ENCODE measurements at regions not wholly inside any gene's neighbourhood (a gene's known extent, or its start where the extent isn't known, plus 50 kb on each side); places are given as distances from the start of the nearest gene placed in this dataset.
"Not testable (repeated sequence)": the region's sequence is repeated elsewhere in the genome, so short reads cannot be mapped to it uniquely, and the experiment has no call there.

DNA sequence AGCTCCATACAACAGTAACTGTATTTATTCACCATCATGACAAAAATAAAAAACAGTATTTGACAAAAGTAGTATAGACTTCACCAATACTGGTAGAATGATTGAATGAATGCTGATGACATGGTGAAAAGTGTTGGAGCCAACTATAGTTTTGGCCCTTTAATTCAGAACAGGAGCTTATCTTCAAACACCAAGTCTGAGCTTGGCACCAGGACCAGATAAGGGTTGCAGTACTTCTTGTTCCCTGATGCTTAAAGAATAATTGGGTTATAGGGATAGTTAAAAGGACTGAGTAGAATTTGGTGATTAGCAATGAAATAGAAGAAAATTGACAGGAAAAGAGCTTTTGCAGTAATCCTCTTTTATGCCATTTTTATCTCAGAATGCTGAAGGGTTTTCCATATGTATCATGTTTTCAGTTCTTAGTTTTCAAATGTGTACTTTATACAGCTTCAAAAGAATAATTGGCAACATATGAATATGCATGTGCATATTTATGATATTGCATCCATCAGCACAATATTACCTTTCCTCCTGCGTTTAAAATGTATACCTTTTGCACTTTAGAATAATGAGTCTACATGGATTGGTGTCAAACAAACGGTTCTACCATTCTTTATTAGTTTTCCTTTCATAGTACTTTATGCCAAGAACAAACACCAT, 214.2 kb upstream of the ARHGAP42 start:
- Histone ChIP-seq H3K27me3 (ENCODE audit: control insufficient read depth, insufficient read depth, low read length) (no peaks in the 10 kb centered on the region), H3K9ac (ENCODE audit: low read length) (no peak overlapping the region)

DNA sequence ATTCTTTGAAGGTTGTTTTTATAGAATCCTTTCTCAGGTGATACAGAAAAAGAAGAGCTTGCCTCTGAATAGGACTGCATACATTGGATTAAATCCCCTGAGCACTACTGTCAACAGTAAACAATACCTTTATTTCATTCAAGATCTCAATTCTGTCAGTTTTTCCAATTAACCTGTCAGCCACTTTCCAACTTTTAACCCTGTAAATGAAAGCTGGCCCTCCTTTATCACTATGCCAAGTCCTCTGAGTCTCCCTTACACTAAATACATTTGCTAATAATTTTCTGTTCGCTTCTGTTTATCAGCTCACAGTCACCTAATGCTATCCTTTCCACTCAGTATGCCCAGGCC, 213.7 kb upstream of the ARHGAP42 start:
- Histone ChIP-seq H3K36me3 (ENCODE audit: control insufficient read depth, insufficient read depth, low read length) (no peaks in the 10 kb centered on the region), H3K9ac (ENCODE audit: low read length) (no peak overlapping the region), H3K4me3 (ENCODE audit: low read length) (no peak overlapping the region)

More for the DNA sequence above, 214.2 kb upstream of the ARHGAP42 start:
- Histone ChIP-seq H3K4me3 (ENCODE audit: low read length) (no peak overlapping the region), H3K9me3 (ENCODE audit: control insufficient read depth, low read length) (no peaks in the 10 kb centered on the region), H3K36me3 (ENCODE audit: control insufficient read depth, insufficient read depth, low read length) (no peaks in the 10 kb centered on the region), H3K4me1 (ENCODE audit: control insufficient read depth, insufficient read depth, low read length) (no peaks in the 10 kb centered on the region)

DNA sequence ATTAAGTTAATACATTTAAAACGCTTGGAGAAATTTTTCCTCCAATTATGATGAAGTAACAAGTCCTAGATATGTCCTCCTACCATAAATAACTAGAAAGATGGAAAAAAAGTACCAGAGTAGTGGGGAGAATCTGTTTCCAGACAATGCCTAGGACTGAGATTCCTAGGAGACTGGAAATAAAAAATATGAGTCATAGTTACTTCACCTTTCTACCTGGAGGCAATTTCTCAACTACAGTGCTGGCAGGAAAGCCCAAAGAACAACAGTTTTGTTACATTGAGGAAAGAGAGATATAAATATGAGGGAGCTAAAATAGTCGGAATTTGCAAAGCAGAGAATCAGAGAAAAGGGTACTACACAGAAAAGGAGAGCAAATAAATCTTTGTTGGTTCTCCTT, 202.1 kb upstream of the ARHGAP42 start:
- Histone ChIP-seq H3K27me3 (ENCODE audit: control insufficient read depth, insufficient read depth, low read length) (no peaks in the 10 kb centered on the region), H3K4me1 (ENCODE audit: control insufficient read depth, insufficient read depth, low read length) (no peaks in the 10 kb centered on the region), H3K4me3 (ENCODE audit: low read length) (no peak overlapping the region), H3K36me3 (ENCODE audit: control insufficient read depth, insufficient read depth, low read length) (no peaks in the 10 kb centered on the region), H3K9me3 (ENCODE audit: control insufficient read depth, low read length) (no peaks in the 10 kb centered on the region), H3K9ac (ENCODE audit: low read length) (no peak overlapping the region)

More for the DNA sequence above, 213.7 kb upstream of the ARHGAP42 start:
- H3K27me3 ChIP-seq (ENCODE audit: control insufficient read depth, insufficient read depth, low read length) = no peaks in the 10 kb centered on the region
- no peaks in the 10 kb centered on the region for H3K4me1 ChIP-seq (ENCODE audit: control insufficient read depth, insufficient read depth, low read length)
- no peaks in the 10 kb centered on the region for H3K9me3 ChIP-seq (ENCODE audit: control insufficient read depth, low read length)

DNA sequence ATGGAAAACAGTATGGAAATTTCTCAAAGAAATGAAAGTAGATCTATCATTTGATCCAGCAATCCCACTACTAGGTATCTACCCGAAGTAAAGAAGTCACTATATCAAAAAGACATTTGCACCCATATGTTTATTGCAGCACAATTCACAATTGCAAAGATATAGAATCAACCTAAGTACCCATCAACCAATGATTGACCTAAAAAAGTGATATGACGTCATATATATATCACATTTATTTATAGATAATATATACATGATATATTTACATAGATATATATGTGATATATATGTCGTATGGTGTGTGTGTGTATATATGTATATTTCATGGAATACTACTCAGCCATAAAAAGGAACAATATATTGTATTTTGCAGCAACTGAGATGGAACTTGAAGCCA, 188.3 kb upstream of the ARHGAP42 start:
- Histone ChIP-seq H3K27me3 (ENCODE audit: control insufficient read depth, insufficient read depth, low read length) (no peaks in the 10 kb centered on the region), H3K36me3 (ENCODE audit: control insufficient read depth, insufficient read depth, low read length) (no peaks in the 10 kb centered on the region), H3K4me3 (ENCODE audit: low read length) (no peak overlapping the region), H3K9ac (ENCODE audit: low read length) (no peak overlapping the region), H3K4me1 (ENCODE audit: control insufficient read depth, insufficient read depth, low read length) (no peaks in the 10 kb centered on the region), H3K9me3 (ENCODE audit: control insufficient read depth, low read length) (no peaks in the 10 kb centered on the region)

DNA sequence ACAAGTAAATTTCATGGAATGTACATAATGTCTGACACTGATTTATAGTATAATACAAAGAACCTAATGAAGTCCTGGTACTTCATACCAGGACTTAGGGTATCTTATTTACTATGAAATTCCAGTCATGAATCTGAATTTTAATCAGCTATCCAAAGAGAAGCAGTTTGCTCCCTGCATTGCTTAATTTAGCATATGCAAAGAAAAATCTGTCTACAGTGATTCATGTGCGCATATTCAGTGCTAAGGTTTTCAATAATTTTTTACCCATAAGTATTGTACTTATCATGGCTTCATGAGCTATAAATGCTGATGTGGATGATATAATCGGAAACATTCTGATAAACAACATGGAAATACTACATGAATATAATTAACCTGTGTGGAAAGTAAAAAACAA, 185.6 kb upstream of the ARHGAP42 start:
- Histone ChIP-seq H3K9me3 (ENCODE audit: control insufficient read depth, low read length) (no peaks in the 10 kb centered on the region), H3K4me1 (ENCODE audit: control insufficient read depth, insufficient read depth, low read length) (no peaks in the 10 kb centered on the region), H3K4me3 (ENCODE audit: low read length) (no peak overlapping the region), H3K36me3 (ENCODE audit: control insufficient read depth, insufficient read depth, low read length) (no peaks in the 10 kb centered on the region), H3K9ac (ENCODE audit: low read length) (no peak overlapping the region), H3K27me3 (ENCODE audit: control insufficient read depth, insufficient read depth, low read length) (no peaks in the 10 kb centered on the region)

DNA sequence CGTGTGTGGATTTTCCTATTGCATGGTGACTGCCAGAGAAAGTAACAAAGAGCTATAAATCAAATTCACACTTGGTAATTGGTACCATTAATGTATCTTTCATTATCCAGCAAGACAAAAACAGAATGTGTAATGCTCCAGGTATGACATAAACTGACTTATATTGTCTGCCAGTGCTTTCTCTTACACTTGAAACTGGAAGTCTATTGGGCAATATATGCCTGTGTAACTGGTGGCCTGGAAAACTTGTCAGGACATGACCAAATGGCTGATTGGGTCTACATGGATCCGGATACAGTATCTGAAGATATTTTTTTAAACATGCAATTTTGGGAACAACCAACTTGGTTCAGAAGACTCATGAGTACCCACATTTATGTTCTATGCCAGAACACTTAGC, 174.6 kb upstream of the ARHGAP42 start:
- Histone ChIP-seq H3K36me3 (ENCODE audit: control insufficient read depth, insufficient read depth, low read length) (no peaks in the 10 kb centered on the region), H3K9me3 (ENCODE audit: control insufficient read depth, low read length) (no peaks in the 10 kb centered on the region), H3K4me3 (ENCODE audit: low read length) (no peak overlapping the region), H3K9ac (ENCODE audit: low read length) (no peak overlapping the region), H3K4me1 (ENCODE audit: control insufficient read depth, insufficient read depth, low read length) (no peaks in the 10 kb centered on the region), H3K27me3 (ENCODE audit: control insufficient read depth, insufficient read depth, low read length) (no peaks in the 10 kb centered on the region)

DNA sequence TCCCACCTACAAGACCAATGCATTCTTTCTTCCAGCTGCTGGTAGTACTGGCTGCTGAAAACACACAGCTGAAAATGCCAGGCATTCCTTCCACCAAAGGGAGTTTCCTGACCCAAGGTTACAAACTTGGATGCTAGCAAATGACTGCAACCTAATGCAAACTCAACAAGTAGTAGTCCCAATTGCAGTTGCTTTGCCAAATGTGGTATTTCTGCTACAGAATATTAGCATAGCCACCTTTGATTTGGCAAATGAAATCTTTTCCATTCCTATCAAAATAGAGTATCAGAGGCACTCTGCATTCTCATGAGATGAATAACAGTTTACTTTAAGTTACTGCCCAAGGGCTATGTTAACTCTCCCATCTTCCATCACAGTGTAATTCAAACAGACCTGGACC, 172.0 kb upstream of the ARHGAP42 start:
- no peaks in the 10 kb centered on the region for H3K36me3 ChIP-seq (ENCODE audit: control insufficient read depth, insufficient read depth, low read length)
- H3K27me3 ChIP-seq (ENCODE audit: control insufficient read depth, insufficient read depth, low read length) = no peaks in the 10 kb centered on the region
- H3K9me3 ChIP-seq (ENCODE audit: control insufficient read depth, low read length) = no peaks in the 10 kb centered on the region
- H3K4me3 ChIP-seq (ENCODE audit: low read length) = no peak overlapping the region
- no peak overlapping the region for H3K9ac ChIP-seq (ENCODE audit: low read length)
- no peaks in the 10 kb centered on the region for H3K4me1 ChIP-seq (ENCODE audit: control insufficient read depth, insufficient read depth, low read length)

DNA sequence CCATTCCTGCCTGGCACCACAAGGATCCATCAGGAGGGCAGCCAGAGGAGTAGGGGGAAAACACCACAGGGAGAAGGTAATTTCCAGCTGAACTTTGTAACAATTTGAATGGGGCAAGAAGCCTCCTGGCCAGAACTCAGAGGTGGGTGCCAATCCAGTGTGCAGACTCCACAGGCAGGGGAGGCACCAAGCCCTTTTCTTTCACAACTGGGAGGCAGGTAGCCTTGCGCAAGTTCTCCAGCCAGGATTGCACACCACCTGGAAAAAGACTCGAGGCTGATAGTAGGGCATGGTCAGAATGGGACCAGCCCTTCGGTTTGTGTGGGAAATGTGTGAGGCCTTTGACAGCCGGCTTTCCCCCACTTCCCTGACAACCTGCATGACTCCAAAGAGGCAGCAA, 161.9 kb upstream of the ARHGAP42 start:
- no peak overlapping the region for H3K9ac ChIP-seq (ENCODE audit: low read length)
- no peaks in the 10 kb centered on the region for H3K9me3 ChIP-seq (ENCODE audit: control insufficient read depth, low read length)
- H3K4me3 ChIP-seq (ENCODE audit: low read length) = no peak overlapping the region
- H3K36me3 ChIP-seq (ENCODE audit: control insufficient read depth, insufficient read depth, low read length) = no peaks in the 10 kb centered on the region
- no peaks in the 10 kb centered on the region for H3K27me3 ChIP-seq (ENCODE audit: control insufficient read depth, insufficient read depth, low read length)
- no peaks in the 10 kb centered on the region for H3K4me1 ChIP-seq (ENCODE audit: control insufficient read depth, insufficient read depth, low read length)

DNA sequence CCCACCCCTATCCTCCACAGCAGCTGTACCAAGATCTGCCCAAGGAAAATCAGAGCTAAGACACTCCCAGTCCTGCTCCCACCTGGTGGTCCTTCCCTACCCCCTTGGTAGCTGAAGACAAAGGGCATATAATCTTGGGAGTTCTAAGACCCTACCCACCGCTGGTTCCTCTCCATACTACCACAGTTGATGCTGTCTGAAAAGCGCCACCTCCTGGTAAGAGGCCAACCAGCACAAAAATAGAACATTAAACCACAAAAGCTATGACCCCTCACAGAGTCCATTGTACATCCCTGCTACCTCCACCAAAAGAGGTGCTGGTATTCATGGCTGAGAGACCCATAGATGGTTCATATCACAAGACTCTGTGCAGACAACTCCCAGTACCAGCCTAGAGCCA, 161.5 kb upstream of the ARHGAP42 start:
- Histone ChIP-seq H3K4me1 (ENCODE audit: control insufficient read depth, insufficient read depth, low read length) (no peaks in the 10 kb centered on the region), H3K4me3 (ENCODE audit: low read length) (no peak overlapping the region), H3K9ac (ENCODE audit: low read length) (no peak overlapping the region), H3K36me3 (ENCODE audit: control insufficient read depth, insufficient read depth, low read length) (no peaks in the 10 kb centered on the region), H3K9me3 (ENCODE audit: control insufficient read depth, low read length) (no peaks in the 10 kb centered on the region), H3K27me3 (ENCODE audit: control insufficient read depth, insufficient read depth, low read length) (no peaks in the 10 kb centered on the region)

DNA sequence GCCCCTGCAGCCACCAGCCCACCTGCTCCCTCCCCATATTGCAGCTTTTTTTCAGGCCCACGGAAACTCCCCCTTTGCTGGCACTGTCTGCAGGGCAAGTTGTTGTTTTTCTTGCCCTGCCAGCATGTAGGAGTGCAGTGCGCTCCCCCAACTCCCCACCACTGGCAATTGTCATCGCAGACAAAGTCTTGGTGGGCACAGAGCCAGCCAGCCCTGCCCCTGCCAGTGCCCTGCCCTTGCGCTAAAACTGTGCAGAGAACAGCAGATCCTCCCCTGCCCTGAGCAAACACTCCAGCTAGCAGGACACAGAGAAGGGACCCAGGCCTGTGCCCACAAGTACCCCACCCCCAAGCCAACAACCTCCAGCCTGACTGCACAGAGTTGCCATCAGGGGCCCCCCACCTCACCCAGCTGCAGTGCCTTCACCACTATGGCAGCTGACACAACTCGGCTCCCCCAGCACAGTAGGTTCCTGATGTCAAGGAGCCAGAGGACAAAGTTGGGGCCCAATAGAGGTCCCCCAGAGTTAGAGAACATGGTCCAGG, 158.1 kb upstream of the ARHGAP42 start:
- H3K9me3 ChIP-seq (ENCODE audit: control insufficient read depth, low read length) = no peaks in the 10 kb centered on the region
- no peaks in the 10 kb centered on the region for H3K27me3 ChIP-seq (ENCODE audit: control insufficient read depth, insufficient read depth, low read length)
- no peaks in the 10 kb centered on the region for H3K36me3 ChIP-seq (ENCODE audit: control insufficient read depth, insufficient read depth, low read length)
- no peaks in the 10 kb centered on the region for H3K4me1 ChIP-seq (ENCODE audit: control insufficient read depth, insufficient read depth, low read length)
- H3K4me3 ChIP-seq (ENCODE audit: low read length) = no peak overlapping the region
- H3K9ac ChIP-seq (ENCODE audit: low read length) = no peak overlapping the region

DNA sequence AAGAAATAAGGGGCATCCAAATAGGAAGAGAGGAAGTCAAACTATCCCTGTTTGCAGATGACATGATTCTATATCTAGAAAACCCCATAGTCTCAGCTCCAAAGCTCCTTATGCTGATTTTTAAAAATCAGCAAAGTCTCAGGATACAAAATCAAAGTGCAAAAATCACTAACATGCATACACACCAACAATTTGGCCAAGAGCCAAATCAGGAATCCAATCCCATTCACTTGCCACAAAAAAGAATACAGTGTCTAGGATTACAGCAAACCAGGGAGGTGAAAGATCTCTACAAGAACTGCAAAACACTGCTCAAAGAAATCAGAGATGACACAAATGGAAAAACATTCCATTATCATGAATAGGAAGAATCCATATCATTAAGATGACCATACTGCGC, 155.8 kb upstream of the ARHGAP42 start:
- not testable (repeated sequence) for H3K36me3 ChIP-seq (ENCODE audit: control insufficient read depth, insufficient read depth, low read length); H3K27me3 ChIP-seq (ENCODE audit: control insufficient read depth, insufficient read depth, low read length); H3K9me3 ChIP-seq (ENCODE audit: control insufficient read depth, low read length)

DNA sequence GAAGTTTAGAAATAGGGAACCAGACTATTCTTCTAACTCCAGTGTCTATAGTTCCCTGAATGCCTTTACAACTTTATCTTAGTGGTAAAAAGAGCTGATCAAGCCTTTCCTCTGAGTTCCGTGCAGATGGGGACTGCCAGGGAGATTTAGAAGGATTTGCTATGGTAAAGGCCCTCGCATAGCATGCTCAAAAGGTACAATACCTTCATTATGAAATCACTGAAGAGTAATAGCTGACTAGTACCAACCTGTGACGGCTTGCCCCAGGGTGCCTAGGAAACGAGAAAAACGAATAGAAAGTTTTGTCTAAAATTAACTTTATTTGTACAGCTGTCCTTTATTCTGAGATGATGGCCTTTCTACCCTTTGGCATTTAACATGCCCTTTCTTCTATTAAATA, 150.1 kb upstream of the ARHGAP42 start:
- no peaks in the 10 kb centered on the region for H3K27me3 ChIP-seq (ENCODE audit: control insufficient read depth, insufficient read depth, low read length)
- H3K4me1 ChIP-seq (ENCODE audit: control insufficient read depth, insufficient read depth, low read length) = no peaks in the 10 kb centered on the region
- H3K4me3 ChIP-seq (ENCODE audit: low read length) = no peak overlapping the region
- no peaks in the 10 kb centered on the region for H3K9me3 ChIP-seq (ENCODE audit: control insufficient read depth, low read length)
- H3K36me3 ChIP-seq (ENCODE audit: control insufficient read depth, insufficient read depth, low read length) = no peaks in the 10 kb centered on the region
- H3K9ac ChIP-seq (ENCODE audit: low read length) = no peak overlapping the region

More for the DNA sequence above, 155.8 kb upstream of the ARHGAP42 start:
- H3K4me3 ChIP-seq (ENCODE audit: low read length); H3K4me1 ChIP-seq (ENCODE audit: control insufficient read depth, insufficient read depth, low read length); H3K9ac ChIP-seq (ENCODE audit: low read length): not testable (repeated sequence)

DNA sequence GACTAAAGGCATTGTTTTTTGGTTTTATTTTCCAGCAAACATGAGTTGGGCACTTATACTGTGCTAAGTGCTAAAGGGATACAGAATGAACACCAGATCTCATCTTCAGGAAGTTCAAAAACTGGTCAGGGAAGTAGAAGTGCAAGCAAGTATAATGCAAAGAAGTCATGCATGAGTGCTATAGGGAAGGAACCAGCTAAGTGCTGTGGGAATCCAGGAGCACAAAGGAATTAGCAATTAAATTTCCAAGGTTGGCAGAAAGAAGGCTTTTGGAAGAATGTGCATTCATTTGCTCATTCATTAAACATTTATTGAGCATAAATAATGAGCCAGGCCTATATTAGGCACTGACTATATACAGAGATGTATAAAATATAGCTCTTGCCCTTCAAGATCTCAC, 143.7 kb upstream of the ARHGAP42 start:
- no peaks in the 10 kb centered on the region for H3K27me3 ChIP-seq (ENCODE audit: control insufficient read depth, insufficient read depth, low read length)
- no peak overlapping the region for H3K4me3 ChIP-seq (ENCODE audit: low read length)
- H3K36me3 ChIP-seq (ENCODE audit: control insufficient read depth, insufficient read depth, low read length) = no peaks in the 10 kb centered on the region
- no peaks in the 10 kb centered on the region for H3K4me1 ChIP-seq (ENCODE audit: control insufficient read depth, insufficient read depth, low read length)
- no peaks in the 10 kb centered on the region for H3K9me3 ChIP-seq (ENCODE audit: control insufficient read depth, low read length)
- no peak overlapping the region for H3K9ac ChIP-seq (ENCODE audit: low read length)
